Esophagus squamous epithelium (tissue), 4 donors: ENCODE measurements at regions not wholly inside any gene's neighbourhood (a gene's known extent, or its start where the extent isn't known, plus 50 kb on each side); places are given as distances from the start of the nearest gene placed in this dataset.

Experiments
- POLR2A ChIP-seq, 4 donors: fragments of 450-650 bp; IDR thresholded peaks; one replicate each; pipeline ENCODE4 v1.6.1; 2017; ENCODE audit warnings: antibody characterized with exemption in 4 of 4, mild to moderate bottlenecking in 4 of 4, moderate library complexity in 3 of 4
- TF ChIP-seq, protein P1 (sequence below), 6 experiments: fragments of 450-650 bp in 4 of 6; fragments of 200-600 bp in 2 of 6; sonication (generic) in 2 of 6; IDR thresholded peaks; one replicate each; pipeline ENCODE4 v1.5.1; 2016 to 2019; ENCODE audit warnings: antibody characterized with exemption in 6 of 6, mild to moderate bottlenecking in 4 of 6, moderate library complexity in 4 of 6

- TF ChIP-seq, protein P1, sequence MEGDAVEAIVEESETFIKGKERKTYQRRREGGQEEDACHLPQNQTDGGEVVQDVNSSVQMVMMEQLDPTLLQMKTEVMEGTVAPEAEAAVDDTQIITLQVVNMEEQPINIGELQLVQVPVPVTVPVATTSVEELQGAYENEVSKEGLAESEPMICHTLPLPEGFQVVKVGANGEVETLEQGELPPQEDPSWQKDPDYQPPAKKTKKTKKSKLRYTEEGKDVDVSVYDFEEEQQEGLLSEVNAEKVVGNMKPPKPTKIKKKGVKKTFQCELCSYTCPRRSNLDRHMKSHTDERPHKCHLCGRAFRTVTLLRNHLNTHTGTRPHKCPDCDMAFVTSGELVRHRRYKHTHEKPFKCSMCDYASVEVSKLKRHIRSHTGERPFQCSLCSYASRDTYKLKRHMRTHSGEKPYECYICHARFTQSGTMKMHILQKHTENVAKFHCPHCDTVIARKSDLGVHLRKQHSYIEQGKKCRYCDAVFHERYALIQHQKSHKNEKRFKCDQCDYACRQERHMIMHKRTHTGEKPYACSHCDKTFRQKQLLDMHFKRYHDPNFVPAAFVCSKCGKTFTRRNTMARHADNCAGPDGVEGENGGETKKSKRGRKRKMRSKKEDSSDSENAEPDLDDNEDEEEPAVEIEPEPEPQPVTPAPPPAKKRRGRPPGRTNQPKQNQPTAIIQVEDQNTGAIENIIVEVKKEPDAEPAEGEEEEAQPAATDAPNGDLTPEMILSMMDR (IDR thresholded peaks at IDR 0.05), result no peak
- no peak for TF ChIP-seq POLR2A (IDR thresholded peaks at IDR 0.05)
Observed at GRCh38 chr7:130882396-130882795, 148.4 kb upstream of the KLF14 start.
